Astrocyte (in vitro differentiated cells and primary cell): ENCODE measurements at regions not wholly inside any gene's neighbourhood (a gene's known extent, or its start where the extent isn't known, plus 50 kb on each side); places are given as distances from the start of the nearest gene placed in this dataset.

Experiments used
- DNase-seq: peaks from one replicate; pipeline ENCODE4 v3.0.0-alpha.2; 2010; ENCODE audit warnings: low read depth
- FAIRE-seq: peaks from 2 replicates; lab custom pipeline; 2011; peaks lifted over from hg19 to GRCh38; lab: Jason Lieb, UNC
- H2AFZ ChIP-seq: 2 replicates; pipeline ENCODE4 v1.6.0; 2012; ENCODE audit warnings: low read depth, low read length, inconsistent platforms
- H3K27ac ChIP-seq: 2 replicates; pipeline ENCODE4 v1.5.1; 2011; ENCODE audit warnings: low read depth, low read length, inconsistent platforms
- H3K27me3 ChIP-seq: 2 replicates; pipeline ENCODE4 v1.6.0; 2011; ENCODE audit warnings: low read length, inconsistent platforms; ENCODE audit not compliant: insufficient read depth
- H3K36me3 ChIP-seq: 2 replicates; pipeline ENCODE4 v1.5.1; 2011; ENCODE audit warnings: low read length, inconsistent platforms; ENCODE audit not compliant: insufficient read depth
- H3K4me1 ChIP-seq: 2 replicates; pipeline ENCODE4 v1.5.1; 2011; ENCODE audit warnings: low read length, inconsistent platforms; ENCODE audit not compliant: insufficient read depth
- H3K4me2 ChIP-seq: 2 replicates; pipeline ENCODE4 v1.6.0; 2012; ENCODE audit warnings: low read length, inconsistent platforms
- H3K4me3 ChIP-seq: 2 replicates; pipeline ENCODE4 v1.5.1; 2011; ENCODE audit warnings: low read depth, mild to moderate bottlenecking, low read length, inconsistent platforms; ENCODE audit not compliant: insufficient read depth
- H3K79me2 ChIP-seq: 2 replicates; pipeline ENCODE4 v1.6.0; 2012; ENCODE audit warnings: mild to moderate bottlenecking, low read length, inconsistent platforms; ENCODE audit not compliant: insufficient read depth
- H3K9ac ChIP-seq: 2 replicates; pipeline ENCODE4 v1.6.0; 2012; ENCODE audit warnings: mild to moderate bottlenecking, low read length, inconsistent platforms
- H3K9me3 ChIP-seq: 2 replicates; pipeline ENCODE4 v1.5.1; 2012; ENCODE audit warnings: low read depth, mild to moderate bottlenecking, low read length, inconsistent platforms; ENCODE audit not compliant: insufficient read depth
- H4K20me1 ChIP-seq: 2 replicates; pipeline ENCODE4 v1.6.0; 2012; ENCODE audit warnings: low read length, inconsistent platforms; ENCODE audit not compliant: insufficient read depth
- H3K27ac Mint-ChIP-seq: one replicate; pipeline ENCODE4 v1.8.0; 2021; ENCODE audit warnings: mild to moderate bottlenecking, mixed read lengths; ENCODE audit not compliant: unreplicated experiment
- H3K27me3 Mint-ChIP-seq: one replicate; pipeline ENCODE4 v1.8.0; 2021; ENCODE audit warnings: low read depth, mixed read lengths; ENCODE audit not compliant: unreplicated experiment
- H3K36me3 Mint-ChIP-seq: one replicate; pipeline ENCODE4 v1.8.0; 2021; ENCODE audit warnings: low read depth, mixed read lengths; ENCODE audit not compliant: unreplicated experiment
- H3K4me1 Mint-ChIP-seq: one replicate; pipeline ENCODE4 v1.8.0; 2021; ENCODE audit warnings: low read depth, mixed read lengths; ENCODE audit not compliant: unreplicated experiment
- H3K4me3 Mint-ChIP-seq: one replicate; pipeline ENCODE4 v1.8.0; 2021; ENCODE audit warnings: mild to moderate bottlenecking, moderate library complexity, mixed read lengths; ENCODE audit not compliant: unreplicated experiment
- H3K9me3 Mint-ChIP-seq: one replicate; pipeline ENCODE4 v1.8.0; 2021; ENCODE audit warnings: mild to moderate bottlenecking, mixed read lengths; ENCODE audit not compliant: unreplicated experiment
- CTCF ChIP-seq: IDR thresholded peaks from 2 replicates; pipeline ENCODE4 v1.5.1; 2011; ENCODE audit warnings: low read depth, mild to moderate bottlenecking, inconsistent platforms, low read length, moderate library complexity; ENCODE audit not compliant: insufficient read depth
- EZH2 ChIP-seq: IDR thresholded peaks from 2 replicates; pipeline ENCODE4 v1.6.1; 2012; ENCODE audit warnings: mild to moderate bottlenecking, low read length, inconsistent platforms; ENCODE audit not compliant: insufficient read depth

GRCh38 chr1:106755682-106756406, 300.6 kb upstream of the PRMT6 start:
- Histone ChIP-seq H3K4me2 (peak overlapping the region; percentile 47), H4K20me1 (no peaks in the 10 kb centered on the region), H3K9me3 (no peaks in the 10 kb centered on the region), H3K27ac (no peak overlapping the region), H2AFZ (no peak overlapping the region), H3K4me3 (no peak overlapping the region), H3K9ac (no peak overlapping the region), H3K27me3 (no peaks in the 10 kb centered on the region), H3K36me3 (no peaks in the 10 kb centered on the region), H3K4me1 (peaks cover 11% of the 10 kb centered on the region), H3K79me2 (no peaks in the 10 kb centered on the region)
- Mint-ChIP-seq H3K9me3 (no peaks in the 10 kb centered on the region), H3K27me3 (no peaks in the 10 kb centered on the region), H3K4me3 (no peak overlapping the region), H3K27ac (no peak overlapping the region), H3K36me3 (no peaks in the 10 kb centered on the region), H3K4me1 (peaks cover 1% of the 10 kb centered on the region)
- DNase-seq (peak; percentile 69), FAIRE-seq (no peak)
- no peak for TF ChIP-seq EZH2

DNA sequence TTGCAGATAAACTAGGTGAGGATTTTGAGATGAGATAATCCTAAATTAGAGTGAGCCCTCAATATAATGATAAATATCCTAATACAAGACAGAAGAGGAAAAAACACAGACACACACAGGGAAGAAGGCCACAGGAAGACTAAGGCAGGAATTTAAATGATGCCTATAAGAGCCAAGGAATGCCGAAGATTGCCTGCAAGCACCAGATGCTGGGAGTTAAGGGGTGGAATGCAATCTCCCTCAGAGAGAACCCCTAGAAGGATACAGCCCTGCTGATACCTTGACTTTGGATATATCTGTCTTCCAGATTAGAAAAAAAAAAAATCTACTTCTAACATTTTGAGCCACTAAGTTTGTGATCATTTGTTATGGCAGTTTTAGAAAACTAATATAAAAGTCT, 299.7 kb upstream of the PRMT6 start:
- Mint-ChIP-seq H3K36me3 (no peaks in the 10 kb centered on the region), H3K4me3 (no peak overlapping the region), H3K27me3 (no peaks in the 10 kb centered on the region), H3K27ac (no peak overlapping the region), H3K9me3 (no peaks in the 10 kb centered on the region), H3K4me1 (peaks cover 1% of the 10 kb centered on the region)
- no peaks in the 10 kb centered on the region for H4K20me1 ChIP-seq
- H3K9me3 ChIP-seq: no peaks in the 10 kb centered on the region
- H3K36me3 ChIP-seq: no peaks in the 10 kb centered on the region
- TF ChIP-seq EZH2: no peak
- DNase-seq: no peak
- no peaks in the 10 kb centered on the region for H3K79me2 ChIP-seq
- no peaks in the 10 kb centered on the region for H3K27me3 ChIP-seq
- no peak overlapping the region for H3K4me3 ChIP-seq
- H3K4me2 ChIP-seq: no peak overlapping the region
- peaks cover 11% of the 10 kb centered on the region for H3K4me1 ChIP-seq
- H3K9ac ChIP-seq: no peak overlapping the region
- H2AFZ ChIP-seq: no peak overlapping the region
- no peak for FAIRE-seq
- no peak overlapping the region for H3K27ac ChIP-seq

GRCh38 chr1:106768077-106768476, 288.4 kb upstream of the PRMT6 start:
- H3K27ac ChIP-seq: peak overlapping the region; percentile 49
- Mint-ChIP-seq H3K27ac (peak overlapping the region; percentile 71), H3K4me3 (no peak overlapping the region), H3K27me3 (no peaks in the 10 kb centered on the region), H3K9me3 (no peaks in the 10 kb centered on the region), H3K36me3 (no peaks in the 10 kb centered on the region), H3K4me1 (peaks cover 7% of the 10 kb centered on the region)
- H2AFZ ChIP-seq: peak overlapping the region; percentile 7
- FAIRE-seq: no peak
- DNase-seq: no peak
- no peak overlapping the region for H3K4me3 ChIP-seq
- peak overlapping the region; percentile 43 for H3K4me2 ChIP-seq
- no peaks in the 10 kb centered on the region for H3K36me3 ChIP-seq
- TF ChIP-seq CTCF (no peak), EZH2 (no peak)
- no peaks in the 10 kb centered on the region for H3K9me3 ChIP-seq
- no peaks in the 10 kb centered on the region for H4K20me1 ChIP-seq
- no peaks in the 10 kb centered on the region for H3K4me1 ChIP-seq
- H3K27me3 ChIP-seq: no peaks in the 10 kb centered on the region
- H3K79me2 ChIP-seq: no peaks in the 10 kb centered on the region
- no peak overlapping the region for H3K9ac ChIP-seq
